GM12892 (cell line): ENCODE measurements at regions not wholly inside any gene's neighbourhood (a gene's known extent, or its start where the extent isn't known, plus 50 kb on each side); places are given as distances from the start of the nearest gene placed in this dataset.

Source experiments
- POLR2A ChIP-seq: IDR thresholded peaks from 2 replicates; pipeline ENCODE4 v1.6.1; 2011; ENCODE audit warnings: low read depth, low read length, control low read depth
- POLR2AphosphoS5 ChIP-seq: IDR thresholded peaks from 2 replicates; pipeline ENCODE4 v1.6.1; 2011; ENCODE audit warnings: low read depth, low read length, control low read depth
- TAF1 ChIP-seq: IDR thresholded peaks from 2 replicates; pipeline ENCODE4 v1.6.1; 2011; ENCODE audit warnings: low read depth, mild to moderate bottlenecking, control low read depth, low read length, borderline replicate concordance

GRCh38 chr11:97742717-97743116 is 1278.0 kb upstream of the CNTN5 start:
- no peak for TF ChIP-seq POLR2AphosphoS5
- no peak for TF ChIP-seq TAF1
- TF ChIP-seq POLR2A, result no peak
